Neural cell (in vitro differentiated cells): ENCODE measurements at regions not wholly inside any gene's neighbourhood (a gene's known extent, or its start where the extent isn't known, plus 50 kb on each side); places are given as distances from the start of the nearest gene placed in this dataset.

Experiments used
- EP300 ChIP-seq: fragments of 450-650 bp; conservative IDR thresholded peaks from 2 replicates; pipeline ENCODE4 v1.6.1; 2014; ENCODE audit warnings: antibody characterized with exemption, mild to moderate bottlenecking, moderate library complexity; ENCODE audit not compliant: poor library complexity, severe bottlenecking
- EZH2 ChIP-seq: fragments of 200-600, 300-800 bp; shearing (Covaris generic), sonication (generic); IDR thresholded peaks from 2 replicates; pipeline ENCODE4 v1.6.1; 2014; ENCODE audit warnings: antibody characterized with exemption, low read length, borderline replicate concordance, mild to moderate bottlenecking; ENCODE audit not compliant: insufficient read depth, poor library complexity, severe bottlenecking
- MXI1 ChIP-seq: fragments of 450-650 bp; conservative IDR thresholded peaks from 2 replicates; pipeline ENCODE4 v1.6.1; 2014; ENCODE audit warnings: antibody characterized with exemption, mild to moderate bottlenecking; ENCODE audit not compliant: poor library complexity, severe bottlenecking
- POLR2AphosphoS5 ChIP-seq: IDR thresholded peaks from 2 replicates; pipeline ENCODE4 v1.6.1; 2012
- RAD21 ChIP-seq: fragments of 450-650 bp; conservative IDR thresholded peaks from 2 replicates; pipeline ENCODE4 v1.6.1; 2014; ENCODE audit warnings: antibody characterized with exemption, mild to moderate bottlenecking, moderate library complexity
- REST ChIP-seq: IDR thresholded peaks from 2 replicates; pipeline ENCODE4 v1.6.1; 2012; ENCODE audit warnings: borderline replicate concordance
- SMC3 ChIP-seq: fragments of 450-650 bp; conservative IDR thresholded peaks from 2 replicates; pipeline ENCODE4 v1.6.1; 2014; ENCODE audit warnings: antibody characterized with exemption, mild to moderate bottlenecking, moderate library complexity; ENCODE audit not compliant: poor library complexity
- TAF1 ChIP-seq: IDR thresholded peaks from 2 replicates; pipeline ENCODE4 v1.6.1; 2012; ENCODE audit warnings: low read depth
- TF ChIP-seq, protein P1 (sequence below): fragments of 450-650 bp; IDR thresholded peaks from 2 replicates; pipeline ENCODE4 v1.5.1; 2014; ENCODE audit warnings: antibody characterized with exemption, mild to moderate bottlenecking, moderate library complexity; ENCODE audit not compliant: poor library complexity, severe bottlenecking

DNA sequence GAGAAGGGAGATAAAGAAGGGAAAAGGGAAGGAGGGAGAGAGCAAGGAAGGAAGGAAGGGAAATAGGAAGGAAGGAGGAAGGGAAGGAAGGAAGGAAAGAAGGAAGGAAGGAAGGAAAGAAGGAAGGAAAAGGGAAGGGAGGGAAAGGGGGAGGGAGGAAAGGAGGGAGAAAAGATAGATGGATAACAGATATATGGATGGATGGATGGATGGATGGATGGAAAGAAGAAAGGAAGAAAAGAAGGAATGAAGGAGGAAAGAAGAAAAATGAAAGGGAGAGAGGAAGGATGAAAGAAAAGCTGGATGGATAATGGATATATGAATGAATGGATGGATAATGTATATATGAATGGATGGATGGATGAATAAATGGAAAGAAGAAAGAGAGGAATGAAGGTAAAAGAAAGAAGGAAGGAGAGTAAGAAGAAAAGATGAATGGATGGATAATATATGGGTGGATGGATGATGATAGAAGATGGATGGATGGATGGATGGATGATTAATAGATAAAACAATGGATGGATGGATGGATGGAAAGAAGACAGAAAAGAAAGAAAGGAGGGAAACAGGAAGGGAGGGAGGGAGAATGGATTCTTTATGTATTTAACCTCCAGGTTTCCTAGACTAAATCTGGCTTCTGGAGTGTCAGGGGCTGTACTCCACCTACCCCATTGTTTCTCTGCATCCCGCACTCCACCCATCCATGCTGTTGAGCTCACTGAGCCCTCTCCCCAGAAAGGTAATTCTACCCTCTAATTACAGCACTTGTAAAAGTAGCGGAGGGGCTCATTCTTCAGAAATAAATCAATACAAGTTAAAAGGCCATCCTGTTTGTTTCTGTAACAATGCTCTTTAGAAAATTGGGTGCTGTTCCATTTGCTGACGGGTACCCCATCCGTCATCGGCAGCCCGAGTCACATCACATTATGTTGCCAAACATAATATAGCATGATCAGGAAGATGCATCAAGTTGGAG, 506.1 kb downstream of the MIAT start:
- TF ChIP-seq, protein P1, sequence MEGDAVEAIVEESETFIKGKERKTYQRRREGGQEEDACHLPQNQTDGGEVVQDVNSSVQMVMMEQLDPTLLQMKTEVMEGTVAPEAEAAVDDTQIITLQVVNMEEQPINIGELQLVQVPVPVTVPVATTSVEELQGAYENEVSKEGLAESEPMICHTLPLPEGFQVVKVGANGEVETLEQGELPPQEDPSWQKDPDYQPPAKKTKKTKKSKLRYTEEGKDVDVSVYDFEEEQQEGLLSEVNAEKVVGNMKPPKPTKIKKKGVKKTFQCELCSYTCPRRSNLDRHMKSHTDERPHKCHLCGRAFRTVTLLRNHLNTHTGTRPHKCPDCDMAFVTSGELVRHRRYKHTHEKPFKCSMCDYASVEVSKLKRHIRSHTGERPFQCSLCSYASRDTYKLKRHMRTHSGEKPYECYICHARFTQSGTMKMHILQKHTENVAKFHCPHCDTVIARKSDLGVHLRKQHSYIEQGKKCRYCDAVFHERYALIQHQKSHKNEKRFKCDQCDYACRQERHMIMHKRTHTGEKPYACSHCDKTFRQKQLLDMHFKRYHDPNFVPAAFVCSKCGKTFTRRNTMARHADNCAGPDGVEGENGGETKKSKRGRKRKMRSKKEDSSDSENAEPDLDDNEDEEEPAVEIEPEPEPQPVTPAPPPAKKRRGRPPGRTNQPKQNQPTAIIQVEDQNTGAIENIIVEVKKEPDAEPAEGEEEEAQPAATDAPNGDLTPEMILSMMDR = no peak
- TF ChIP-seq RAD21 (no peak), POLR2AphosphoS5 (no peak), EP300 (no peak), REST (no peak), SMC3 (no peak), EZH2 (no peak), MXI1 (no peak), TAF1 (no peak)
